A549 (cell line): ENCODE measurements at regions not wholly inside any gene's neighbourhood (a gene's known extent, or its start where the extent isn't known, plus 50 kb on each side); places are given as distances from the start of the nearest gene placed in this dataset.

Experiments
- ATAC-seq, 2 experiments: fragments of 200-7000 bp in 1 of 2; fragments of >200 bp in 1 of 2; cut with Nextera tagmentation in 1 of 2; cut with Tn5 transposase in 1 of 2; 3 replicates each; pipeline versions ENCODE4 v1.8.0 to v1.9.1; 2018 to 2020; ENCODE audit warnings: mild to moderate bottlenecking in 1 of 2, moderate library complexity in 1 of 2
- CTCF ChIA-PET: fragments of 300-600 bp; sonication (Branson Sonifier 250); formaldehyde crosslinking; extraction: SDS; loops from one replicate; lab custom pipeline; 2021; ENCODE audit warnings: antibody characterized with exemption, inconsistent platforms; lab: Yijun Ruan, JAX
- POLR2A ChIA-PET: fragments of 350-600 bp; formaldehyde crosslinking; extraction: SDS; loops from one replicate; lab custom pipeline; 2021; ENCODE audit warnings: antibody characterized with exemption, inconsistent platforms; lab: Yijun Ruan, JAX
- DNase-seq, 2 experiments: peaks; one replicate each; pipeline versions ENCODE4 v3.0.0 to v3.0.0-alpha.2; 2011 to 2016; ENCODE audit warnings: low read depth in 1 of 2, low spot score in 1 of 2
- FAIRE-seq: peaks from 2 replicates; lab custom pipeline; 2011; peaks lifted over from hg19 to GRCh38; lab: Jason Lieb, UNC
- H3K27ac ChIP-seq, 2 experiments: fragments of >200 bp; sonication (Bioruptor Twin); formaldehyde crosslinking; 3 replicates each; pipeline ENCODE4 v1.5.1; 2016 to 2017
- H3K4me1 ChIP-seq: fragments of >200 bp; sonication (Bioruptor Twin); formaldehyde crosslinking; 3 replicates; pipeline ENCODE4 v1.6.1; 2016
- H3K4me2 ChIP-seq: fragments of >200 bp; sonication (Bioruptor Twin); formaldehyde crosslinking; 3 replicates; pipeline ENCODE4 v1.6.1; 2016
- H3K4me3 ChIP-seq: fragments of >200 bp; sonication (Bioruptor Twin); formaldehyde crosslinking; 3 replicates; pipeline ENCODE4 v1.5.1; 2016
- H3K9me3 ChIP-seq: fragments of >200 bp; sonication (Bioruptor Twin); formaldehyde crosslinking; 3 replicates; pipeline ENCODE4 v1.6.1; 2016
- CBX8 ChIP-seq: fragments of 200-600 bp; sonication (generic); IDR thresholded peaks from 2 replicates; pipeline ENCODE4 v1.6.1; 2016
- CEBPB ChIP-seq, 2 experiments: fragments of >200 bp in 1 of 2; sonication (Bioruptor Twin) in 1 of 2; formaldehyde crosslinking in 1 of 2; IDR thresholded peaks; 2 replicates each; pipeline ENCODE4 v1.6.1; 2012 to 2016
- CHD2 ChIP-seq: fragments of 150-350 bp; IDR thresholded peaks from 2 replicates; pipeline ENCODE4 v1.6.1; 2014; ENCODE audit warnings: low read length; ENCODE audit not compliant: partially characterized antibody
- CHD4 ChIP-seq: fragments of 200-600 bp; sonication (generic); IDR thresholded peaks from 2 replicates; pipeline ENCODE4 v1.6.1; 2016; ENCODE audit warnings: antibody characterized with exemption, mild to moderate bottlenecking, borderline replicate concordance
- FOSB ChIP-seq: fragments of 250-450 bp; sonication (Bioruptor Pico); IDR thresholded peaks from 2 replicates; pipeline ENCODE4 v1.5.0; 2020; ENCODE audit warnings: mild to moderate bottlenecking, moderate library complexity
- FOSL2 ChIP-seq, 2 experiments: fragments of 450-650 bp in 1 of 2; fragments of >200 bp in 1 of 2; sonication (Bioruptor Twin) in 1 of 2; formaldehyde crosslinking; IDR thresholded peaks; 2 replicates each; pipeline versions ENCODE4 v1.5.0 to v1.6.1; 2016 to 2020; ENCODE audit warnings: mild to moderate bottlenecking in 1 of 2, moderate library complexity in 1 of 2
- HOXA7 ChIP-seq: fragments of 250-450 bp; sonication (Bioruptor Pico); IDR thresholded peaks from 2 replicates; pipeline ENCODE4 v1.5.0; 2020; ENCODE audit warnings: mild to moderate bottlenecking, moderate library complexity
- HOXB13 ChIP-seq: fragments of 250-450 bp; sonication (Bioruptor Pico); IDR thresholded peaks from 2 replicates; pipeline ENCODE4 v1.5.0; 2020; ENCODE audit warnings: low read depth, mild to moderate bottlenecking, moderate library complexity
- JUN ChIP-seq, 2 experiments: fragments of >200 bp; sonication (Bioruptor Twin); formaldehyde crosslinking; IDR thresholded peaks; 2 replicates in 1 of 2; 3 replicates in 1 of 2; pipeline ENCODE4 v1.6.1; 2016 to 2017
- KDM5A ChIP-seq: fragments of 200-600 bp; sonication (generic); IDR thresholded peaks from 2 replicates; pipeline ENCODE4 v1.6.1; 2016; ENCODE audit warnings: antibody characterized with exemption, mild to moderate bottlenecking
- NR3C1 ChIP-seq: fragments of >200 bp; sonication (Bioruptor Twin); formaldehyde crosslinking; IDR thresholded peaks from 3 replicates; pipeline ENCODE4 v1.6.1; 2017
- RAD21 ChIP-seq, 2 experiments: fragments of >200 bp in 1 of 2; sonication (Bioruptor Twin) in 1 of 2; formaldehyde crosslinking in 1 of 2; IDR thresholded peaks in 1 of 2; conservative IDR thresholded peaks in 1 of 2; 2 replicates in 1 of 2; 3 replicates in 1 of 2; pipeline ENCODE4 v1.6.1; 2012 to 2018; ENCODE audit warnings: inconsistent platforms in 1 of 2
- RFX5 ChIP-seq: fragments of 450-650 bp; IDR thresholded peaks from 2 replicates; pipeline ENCODE4 v1.7.1; 2014; ENCODE audit warnings: antibody characterized with exemption, mild to moderate bottlenecking, moderate library complexity
- SMC3 ChIP-seq: fragments of >200 bp; sonication (Bioruptor Twin); formaldehyde crosslinking; IDR thresholded peaks from 3 replicates; pipeline ENCODE4 v1.6.1; 2018; ENCODE audit warnings: inconsistent platforms
- ZC3H11A ChIP-seq: fragments of 450-650 bp; IDR thresholded peaks from 2 replicates; pipeline ENCODE4 v1.6.1; 2014; ENCODE audit warnings: antibody characterized with exemption, mild to moderate bottlenecking
- ZFP36 ChIP-seq: fragments of 450-650 bp; IDR thresholded peaks from 2 replicates; pipeline ENCODE4 v1.6.1; 2014; ENCODE audit warnings: borderline replicate concordance; ENCODE audit not compliant: partially characterized antibody
- ZNF302 ChIP-seq: fragments of 250-450 bp; sonication (Bioruptor Pico); IDR thresholded peaks from 2 replicates; pipeline ENCODE4 v1.9.0; 2021; ENCODE audit warnings: inconsistent platforms, mild to moderate bottlenecking, moderate library complexity
- ZSCAN20 ChIP-seq: fragments of 250-450 bp; sonication (Bioruptor Pico); IDR thresholded peaks from 2 replicates; pipeline ENCODE4 v1.8.0; 2022; ENCODE audit warnings: mild to moderate bottlenecking, moderate library complexity
- WGBS: methylation state at CpG from one replicate; pipeline ENCODE4 v1.1.6; 2017; ENCODE audit errors: missing lambda C conversion rate; 5-methylcytosine and 5-hydroxymethylcytosine counted together
- TF ChIP-seq, protein P1 (sequence below): fragments of 150-350 bp; IDR thresholded peaks from 2 replicates; pipeline ENCODE4 v1.6.1; 2014; ENCODE audit warnings: low read depth, mild to moderate bottlenecking, low read length
- TF ChIP-seq, protein P2 (sequence below): IDR thresholded peaks from 2 replicates; pipeline ENCODE4 v1.6.1; 2012; ENCODE audit warnings: low read depth, borderline replicate concordance
- TF ChIP-seq, protein P3 (sequence below): fragments of >200 bp; sonication (Bioruptor Twin); formaldehyde crosslinking; IDR thresholded peaks from 3 replicates; pipeline ENCODE4 v1.6.1; 2016
- TF ChIP-seq, protein P4 (sequence below): IDR thresholded peaks from 2 replicates; pipeline ENCODE4 v1.6.1; 2012
- TF ChIP-seq, protein P5 (sequence below): fragments of 450-650 bp; IDR thresholded peaks from 2 replicates; pipeline ENCODE4 v1.6.1; 2014; ENCODE audit warnings: antibody characterized with exemption

DNA sequence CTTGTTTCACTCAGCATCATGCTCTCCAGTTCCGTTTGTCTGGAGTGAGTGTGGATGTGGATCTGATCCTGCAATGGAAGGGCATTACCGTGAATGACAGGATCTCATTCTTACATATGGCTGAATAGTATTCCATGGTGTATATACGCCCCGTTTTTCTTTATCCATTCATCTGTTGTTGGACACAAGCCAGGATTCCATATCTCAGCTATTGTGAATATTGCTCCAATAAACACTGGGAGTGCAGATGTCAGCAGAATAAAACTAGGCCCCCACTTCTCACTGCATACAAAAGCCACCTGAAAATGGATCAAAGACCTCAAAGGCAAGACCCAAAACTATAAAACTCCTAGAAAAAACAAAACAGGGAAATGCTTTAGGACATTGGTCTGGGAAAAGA lies 120.3 kb upstream of the TMPRSS2 start:
- ChIA-PET CTCF (interaction anchor here (0.9 to 8.6 kb wide), 3 partner anchors 15 to 150 kb away, joined by 4 to 72 read pairs (median 6); no protein-coding TSS in a partner anchor), POLR2A (no interaction called here)
- DNase-seq, result no peak
- 87% methylated on average over 4 of the region's 4 CpGs for WGBS
- no peak overlapping the region for H3K4me3 ChIP-seq
- no peak overlapping the region for H3K4me2 ChIP-seq
- no peak for FAIRE-seq
- ATAC-seq, result no peak
- H3K4me1 ChIP-seq, result peaks cover 40% of the 10 kb centered on the region
- H3K9me3 ChIP-seq, result peaks cover 8% of the 10 kb centered on the region
- 0 out of 6 replicates have a peak overlapping the region, but pooled peaks of 1 of the 2 experiments have one; percentile 8 for H3K27ac ChIP-seq
- TF ChIP-seq RAD21 (conservative IDR thresholded peaks at IDR 0.05 in 1 of 2, IDR thresholded peaks at IDR 0.05 in 1 of 2) (no peak), FOSB (CRISPR knock-in tag) (no peak), ZC3H11A (no peak), ZFP36 (no peak), RFX5 (no peak), HOXA7 (no peak), JUN (IDR thresholded peaks at IDR 0.05) (no peak), CEBPB (IDR thresholded peaks at IDR 0.05) (no peak), HOXB13 (CRISPR knock-in tag) (no peak)
- TF ChIP-seq, protein P1, sequence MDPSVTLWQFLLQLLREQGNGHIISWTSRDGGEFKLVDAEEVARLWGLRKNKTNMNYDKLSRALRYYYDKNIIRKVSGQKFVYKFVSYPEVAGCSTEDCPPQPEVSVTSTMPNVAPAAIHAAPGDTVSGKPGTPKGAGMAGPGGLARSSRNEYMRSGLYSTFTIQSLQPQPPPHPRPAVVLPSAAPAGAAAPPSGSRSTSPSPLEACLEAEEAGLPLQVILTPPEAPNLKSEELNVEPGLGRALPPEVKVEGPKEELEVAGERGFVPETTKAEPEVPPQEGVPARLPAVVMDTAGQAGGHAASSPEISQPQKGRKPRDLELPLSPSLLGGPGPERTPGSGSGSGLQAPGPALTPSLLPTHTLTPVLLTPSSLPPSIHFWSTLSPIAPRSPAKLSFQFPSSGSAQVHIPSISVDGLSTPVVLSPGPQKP, result no peak
- TF ChIP-seq, protein P2, sequence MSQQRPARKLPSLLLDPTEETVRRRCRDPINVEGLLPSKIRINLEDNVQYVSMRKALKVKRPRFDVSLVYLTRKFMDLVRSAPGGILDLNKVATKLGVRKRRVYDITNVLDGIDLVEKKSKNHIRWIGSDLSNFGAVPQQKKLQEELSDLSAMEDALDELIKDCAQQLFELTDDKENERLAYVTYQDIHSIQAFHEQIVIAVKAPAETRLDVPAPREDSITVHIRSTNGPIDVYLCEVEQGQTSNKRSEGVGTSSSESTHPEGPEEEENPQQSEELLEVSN, result no peak
- TF ChIP-seq, protein P3, sequence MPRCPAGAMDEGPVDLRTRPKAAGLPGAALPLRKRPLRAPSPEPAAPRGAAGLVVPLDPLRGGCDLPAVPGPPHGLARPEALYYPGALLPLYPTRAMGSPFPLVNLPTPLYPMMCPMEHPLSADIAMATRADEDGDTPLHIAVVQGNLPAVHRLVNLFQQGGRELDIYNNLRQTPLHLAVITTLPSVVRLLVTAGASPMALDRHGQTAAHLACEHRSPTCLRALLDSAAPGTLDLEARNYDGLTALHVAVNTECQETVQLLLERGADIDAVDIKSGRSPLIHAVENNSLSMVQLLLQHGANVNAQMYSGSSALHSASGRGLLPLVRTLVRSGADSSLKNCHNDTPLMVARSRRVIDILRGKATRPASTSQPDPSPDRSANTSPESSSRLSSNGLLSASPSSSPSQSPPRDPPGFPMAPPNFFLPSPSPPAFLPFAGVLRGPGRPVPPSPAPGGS, result no peak

DNA sequence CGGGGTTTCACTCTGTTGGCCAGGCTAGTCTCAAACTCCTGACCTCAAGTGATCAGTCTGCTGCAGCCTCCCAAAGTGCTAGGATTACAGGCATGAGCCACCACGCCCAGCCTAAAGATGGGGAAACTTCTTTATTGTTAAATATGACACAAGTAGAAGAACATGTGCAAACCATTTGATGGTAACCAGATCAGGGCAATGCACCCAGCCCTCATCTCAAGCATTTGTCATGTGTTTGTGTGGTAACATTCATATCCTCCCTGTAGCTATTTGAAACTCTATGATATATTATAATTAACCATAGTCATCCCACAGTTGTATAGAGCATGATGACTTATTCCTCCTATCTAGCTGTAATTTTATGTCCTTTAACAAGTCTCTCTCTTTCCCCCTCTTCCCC lies 119.5 kb upstream of the TMPRSS2 start:
- TF ChIP-seq, protein P4, sequence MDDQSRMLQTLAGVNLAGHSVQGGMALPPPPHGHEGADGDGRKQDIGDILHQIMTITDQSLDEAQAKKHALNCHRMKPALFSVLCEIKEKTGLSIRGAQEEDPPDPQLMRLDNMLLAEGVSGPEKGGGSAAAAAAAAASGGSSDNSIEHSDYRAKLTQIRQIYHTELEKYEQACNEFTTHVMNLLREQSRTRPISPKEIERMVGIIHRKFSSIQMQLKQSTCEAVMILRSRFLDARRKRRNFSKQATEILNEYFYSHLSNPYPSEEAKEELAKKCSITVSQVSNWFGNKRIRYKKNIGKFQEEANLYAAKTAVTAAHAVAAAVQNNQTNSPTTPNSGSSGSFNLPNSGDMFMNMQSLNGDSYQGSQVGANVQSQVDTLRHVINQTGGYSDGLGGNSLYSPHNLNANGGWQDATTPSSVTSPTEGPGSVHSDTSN, result no peak
- TF ChIP-seq RAD21 (conservative IDR thresholded peaks at IDR 0.05 in 1 of 2, IDR thresholded peaks at IDR 0.05 in 1 of 2), result no peak
- CTCF ChIA-PET, result interaction anchor here (1.1 to 8.6 kb wide), 2 partner anchors 14 to 150 kb away, joined by 6 to 72 read pairs; no protein-coding TSS in a partner anchor
- no peak overlapping the region for H3K4me2 ChIP-seq
- H3K4me3 ChIP-seq, result no peak overlapping the region
- H3K27ac ChIP-seq, result peak overlapping the region in 1 of 2 experiments; percentile 23; a peak in 1 of 6 replicates
- 100% methylated on average over 1 of the region's 2 CpGs for WGBS
- no peak for FAIRE-seq
- POLR2A ChIA-PET, result no interaction called here
- H3K4me1 ChIP-seq, result peaks cover 32% of the 10 kb centered on the region
- H3K9me3 ChIP-seq, result peaks cover 8% of the 10 kb centered on the region
- DNase-seq, result no peak
- ATAC-seq, result no peak

DNA sequence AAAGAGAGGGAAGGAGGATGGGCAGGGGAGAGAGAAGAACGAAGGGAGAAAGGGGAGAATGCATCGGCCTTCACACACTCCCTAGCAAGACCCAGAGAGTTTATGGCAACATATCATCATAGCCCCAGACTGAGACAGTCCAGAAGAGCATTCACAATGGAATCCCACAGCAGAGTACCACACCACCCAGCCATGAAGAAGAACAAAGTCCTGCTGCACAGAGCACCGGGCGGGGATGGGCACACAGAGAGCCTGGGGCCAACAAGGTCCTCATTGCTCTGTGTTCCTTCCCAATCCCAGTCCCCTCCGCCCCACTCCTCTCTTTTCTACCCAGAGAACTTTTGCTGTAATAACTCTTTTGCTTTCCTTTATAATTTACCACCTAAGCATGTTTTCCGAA lies 118.1 kb upstream of the TMPRSS2 start:
- peaks cover 24% of the 10 kb centered on the region for H3K4me1 ChIP-seq
- POLR2A ChIA-PET, result no interaction called here
- FAIRE-seq, result no peak
- peaks cover 8% of the 10 kb centered on the region for H3K9me3 ChIP-seq
- peak overlapping the region; percentile 17 to 60; a peak in 3 of 6 replicates for H3K27ac ChIP-seq
- CTCF ChIA-PET, result no interaction called here
- no peak for TF ChIP-seq NR3C1
- no peak for TF ChIP-seq ZSCAN20 (CRISPR knock-in tag)
- TF ChIP-seq SMC3, result no peak
- TF ChIP-seq, protein P1, result no peak
- no peak for TF ChIP-seq CHD4
- TF ChIP-seq, protein P5, sequence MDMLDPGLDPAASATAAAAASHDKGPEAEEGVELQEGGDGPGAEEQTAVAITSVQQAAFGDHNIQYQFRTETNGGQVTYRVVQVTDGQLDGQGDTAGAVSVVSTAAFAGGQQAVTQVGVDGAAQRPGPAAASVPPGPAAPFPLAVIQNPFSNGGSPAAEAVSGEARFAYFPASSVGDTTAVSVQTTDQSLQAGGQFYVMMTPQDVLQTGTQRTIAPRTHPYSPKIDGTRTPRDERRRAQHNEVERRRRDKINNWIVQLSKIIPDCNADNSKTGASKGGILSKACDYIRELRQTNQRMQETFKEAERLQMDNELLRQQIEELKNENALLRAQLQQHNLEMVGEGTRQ, result no peak
- no peak for TF ChIP-seq FOSL2 (IDR thresholded peaks at IDR 0.05)
- TF ChIP-seq FOSL2 (CRISPR knock-in tag; IDR thresholded peaks at IDR 0.05), result no peak
- TF ChIP-seq CHD2, result no peak
- TF ChIP-seq KDM5A, result no peak
- no peak for TF ChIP-seq ZNF302 (CRISPR knock-in tag)
- TF ChIP-seq, protein P3, result no peak
- no peak for TF ChIP-seq CBX8
- ATAC-seq, result no peak
- 85% methylated on average over 6 of the region's 6 CpGs for WGBS
- no peak overlapping the region for H3K4me3 ChIP-seq
- no peak for DNase-seq
- H3K4me2 ChIP-seq, result no peak overlapping the region
